HG02970 (cell line): ENCODE measurements at regions not wholly inside any gene's neighbourhood (a gene's known extent, or its start where the extent isn't known, plus 50 kb on each side); places are given as distances from the start of the nearest gene placed in this dataset.

Source experiments
- ATAC-seq: cut with Tn5 transposase; IDR thresholded peaks from one replicate; pipeline ENCODE4 v1.9.1; 2021; ENCODE audit warnings: mild to moderate bottlenecking, moderate library complexity, moderate number of reproducible peaks; ENCODE audit not compliant: unreplicated experiment, low FRiP score

- ATAC-seq = no peak
Observed at GRCh38 chr12:91618281-91618680, 435.7 kb upstream of the DCN start.

DNA sequence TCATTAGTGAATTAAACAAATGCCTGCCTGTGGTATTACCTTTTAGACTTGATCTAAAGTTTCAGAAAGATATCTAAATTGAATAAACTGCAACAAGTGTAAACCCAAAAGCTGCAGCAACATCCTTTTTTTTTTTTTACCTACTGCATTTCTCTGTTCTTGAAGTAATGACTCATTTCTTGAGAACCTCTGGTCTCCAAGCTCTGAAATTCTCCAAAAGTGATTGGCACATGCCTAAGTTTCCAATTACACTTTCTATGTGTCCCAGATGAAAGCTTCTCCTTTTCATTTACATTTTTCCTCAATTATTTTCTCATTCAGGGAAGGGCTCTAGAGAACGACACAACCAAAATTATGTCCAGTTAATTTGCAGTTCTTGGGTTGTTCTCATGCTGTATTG lies 435.2 kb upstream of the DCN start:
- ATAC-seq = no peak

- no peak for ATAC-seq
Observed at GRCh38 chr12:91616416-91616815, 433.8 kb upstream of the DCN start.

DNA sequence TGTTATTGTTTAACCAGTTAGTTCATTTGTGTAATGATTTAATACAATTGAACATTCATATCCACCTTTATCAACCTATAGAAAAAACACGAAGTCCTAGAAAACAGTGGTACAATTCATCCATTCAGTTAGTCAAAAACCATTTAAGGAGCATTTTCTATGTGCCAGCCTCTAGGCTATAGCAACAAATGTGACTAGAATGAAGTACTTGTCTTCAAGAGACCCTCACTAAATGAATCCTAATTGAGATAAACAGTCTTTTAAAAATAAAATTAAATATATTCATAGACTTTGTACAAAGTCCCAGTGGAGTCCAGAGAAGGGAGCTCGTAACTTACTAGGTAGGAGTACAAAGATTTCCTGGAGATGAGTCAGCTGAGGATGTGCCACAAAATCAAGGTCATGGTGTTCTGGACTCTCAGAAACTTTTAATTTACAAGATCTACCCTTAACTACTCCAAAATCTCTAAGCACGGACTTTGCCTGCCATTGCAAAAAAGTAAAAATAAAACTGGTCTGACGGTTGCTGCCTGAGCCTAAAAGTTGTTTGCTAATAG lies 430.7 kb upstream of the DCN start:
- ATAC-seq = no peak

DNA sequence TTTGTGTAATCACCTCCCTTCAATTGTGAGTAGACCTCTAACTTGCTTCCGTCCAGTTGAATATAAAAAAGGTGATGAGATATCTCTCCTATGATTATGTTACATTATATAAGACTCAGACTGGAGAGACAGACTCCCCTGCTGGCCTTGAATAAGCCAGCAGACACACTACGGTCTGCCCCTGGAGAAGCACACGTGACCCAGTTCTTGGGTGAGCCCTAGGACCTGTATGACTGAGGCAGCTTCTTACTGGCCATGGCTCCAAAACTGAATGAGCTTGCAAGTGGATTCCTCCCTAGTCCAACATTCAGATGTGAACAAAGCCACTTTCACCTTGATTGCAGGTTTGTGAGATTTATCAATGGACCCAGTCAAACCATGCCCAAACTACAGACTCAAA lies 427.9 kb upstream of the DCN start:
- ATAC-seq = no peak

- no peak for ATAC-seq
Observed at GRCh38 chr12:91609283-91609682, 426.7 kb upstream of the DCN start.

DNA sequence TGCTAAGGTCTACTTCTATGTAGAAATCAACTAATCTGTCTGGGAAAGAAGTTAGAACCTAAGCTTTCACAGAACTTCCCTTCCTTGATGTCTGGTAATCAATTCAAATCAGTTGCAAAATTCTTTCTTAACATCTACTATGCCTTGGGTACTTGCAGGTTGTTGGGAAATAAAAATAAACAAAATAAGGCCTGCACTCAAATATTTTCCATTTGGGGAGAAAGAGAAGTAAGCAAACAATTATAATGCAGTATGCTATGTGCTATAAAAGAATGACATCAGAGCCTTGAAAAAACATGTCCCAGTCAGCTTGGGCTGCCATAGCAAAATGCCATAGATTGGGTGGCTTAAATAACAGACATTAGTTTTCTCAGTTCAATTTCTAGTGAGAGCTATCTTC lies 425.9 kb upstream of the DCN start:
- no peak for ATAC-seq

DNA sequence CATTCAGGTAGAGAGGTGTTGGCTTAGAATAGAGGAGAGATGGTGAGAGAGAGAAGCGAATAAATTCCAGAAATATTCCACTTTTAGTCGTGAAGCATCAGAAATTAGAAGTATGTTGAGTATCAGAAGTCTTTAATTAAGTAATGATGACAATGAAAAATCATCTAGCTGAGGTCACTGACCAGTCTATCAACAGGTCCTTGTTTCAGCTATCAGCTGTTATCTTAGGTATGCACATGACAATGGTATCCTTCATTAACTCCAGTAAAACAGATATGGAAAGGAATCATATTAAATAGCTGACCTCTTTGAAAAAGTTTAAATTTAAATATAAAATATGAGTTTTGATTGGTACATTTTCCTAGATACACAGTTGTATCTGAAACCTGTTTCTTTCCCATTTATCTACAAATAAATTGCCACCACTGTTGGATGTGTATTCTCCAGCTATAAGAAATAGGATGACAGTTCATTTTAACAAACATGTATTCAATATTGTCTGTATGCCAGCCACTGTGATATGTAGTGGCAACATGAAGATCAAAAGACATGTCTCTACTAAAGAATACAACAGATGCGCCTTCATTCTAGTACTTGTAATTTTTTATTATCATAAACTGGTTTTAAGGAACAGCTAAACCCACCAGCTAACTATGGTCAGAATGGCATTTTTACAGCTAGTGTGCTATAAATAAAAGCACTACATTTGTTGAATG lies 424.2 kb upstream of the DCN start:
- no peak for ATAC-seq

- ATAC-seq = no peak
Observed at GRCh38 chr12:91604897-91605296, 422.3 kb upstream of the DCN start.

GRCh38 chr12:91603060-91603459 lies 420.4 kb upstream of the DCN start:
- ATAC-seq = no peak

DNA sequence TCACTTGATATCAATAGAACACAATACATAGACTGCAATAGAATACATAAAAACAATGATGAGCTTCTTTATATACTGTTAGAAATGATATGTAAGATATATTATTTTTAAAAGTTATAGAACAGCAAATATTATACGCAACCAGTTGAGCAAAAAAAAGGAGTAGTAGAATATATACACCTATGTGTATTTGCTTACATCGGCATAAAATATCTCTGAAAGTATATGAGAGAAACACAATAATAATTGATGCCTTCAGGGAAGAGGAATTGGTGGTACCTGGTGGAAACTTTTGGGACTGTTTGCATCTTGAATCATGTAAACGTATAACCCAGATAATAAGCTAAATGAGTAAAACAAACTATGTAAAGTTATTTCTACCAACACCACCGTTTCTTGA lies 418.4 kb upstream of the DCN start:
- no peak for ATAC-seq

DNA sequence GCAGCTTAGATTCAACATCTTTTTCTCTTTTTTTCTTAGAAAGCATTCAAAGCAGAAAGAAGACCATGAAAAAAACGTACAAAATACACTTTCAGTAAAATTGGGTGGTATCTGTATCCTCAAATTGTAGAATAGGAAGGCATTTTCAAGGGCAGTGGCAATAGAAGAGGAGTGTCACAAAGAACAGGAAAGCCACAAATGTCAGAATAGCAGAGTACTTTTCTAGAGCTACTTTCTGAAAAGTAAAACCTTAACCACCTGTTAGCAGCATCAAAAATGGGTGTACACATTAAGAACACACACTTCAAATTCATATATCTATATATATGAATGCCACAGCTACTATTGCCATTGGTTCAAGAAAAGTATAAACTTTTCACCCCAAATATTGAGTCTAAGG lies 412.1 kb upstream of the DCN start:
- ATAC-seq = no peak

DNA sequence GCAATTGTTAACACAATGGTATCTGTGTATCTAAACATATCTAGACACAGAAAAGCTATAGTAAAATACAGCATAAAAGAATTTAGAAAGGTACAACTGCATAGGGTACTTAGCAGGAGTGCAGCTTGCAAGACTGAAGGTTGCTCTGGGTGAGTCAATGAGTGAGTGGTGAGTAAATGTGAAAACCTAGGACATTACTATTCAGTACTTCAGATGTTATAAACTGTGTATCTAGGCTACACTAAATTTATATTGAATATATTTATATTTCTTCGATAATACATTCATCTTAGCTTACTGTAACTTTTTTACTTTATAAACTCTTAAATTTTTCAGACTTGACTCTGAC lies 409.0 kb upstream of the DCN start:
- ATAC-seq = no peak

DNA sequence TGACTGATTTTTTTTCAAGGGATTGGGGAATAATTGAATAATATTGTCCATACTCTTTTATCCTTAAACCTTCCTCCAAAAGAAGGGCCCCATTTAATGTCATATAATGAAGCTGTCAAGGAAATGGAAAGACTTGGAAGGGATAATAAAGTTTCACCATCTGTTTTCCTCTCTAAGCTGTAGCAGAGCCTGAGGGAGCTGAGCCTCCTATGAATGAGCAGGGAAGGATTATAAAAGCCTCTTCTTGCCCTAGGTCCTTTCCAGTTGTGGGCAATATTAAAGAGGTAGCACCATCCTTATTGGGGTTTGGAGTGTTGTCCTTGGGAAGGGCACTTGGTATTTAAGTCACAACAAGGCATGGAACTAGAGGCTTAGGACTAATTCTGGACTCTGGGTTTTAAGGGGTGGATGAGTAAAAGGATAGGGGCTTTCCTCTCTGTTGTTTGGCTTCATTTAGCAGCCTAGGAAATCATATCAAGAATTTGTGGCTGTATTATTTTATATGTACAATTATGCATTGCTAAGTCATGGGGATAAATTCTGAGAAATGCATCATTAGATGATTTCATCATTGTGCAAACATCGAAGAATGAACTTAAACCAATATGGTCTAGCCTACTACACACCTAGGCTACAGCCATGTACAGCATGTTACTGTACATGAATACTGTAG lies 408.5 kb upstream of the DCN start:
- no peak for ATAC-seq

GRCh38 chr12:91588874-91589454 lies 406.3 kb upstream of the DCN start:
- ATAC-seq = no peak

DNA sequence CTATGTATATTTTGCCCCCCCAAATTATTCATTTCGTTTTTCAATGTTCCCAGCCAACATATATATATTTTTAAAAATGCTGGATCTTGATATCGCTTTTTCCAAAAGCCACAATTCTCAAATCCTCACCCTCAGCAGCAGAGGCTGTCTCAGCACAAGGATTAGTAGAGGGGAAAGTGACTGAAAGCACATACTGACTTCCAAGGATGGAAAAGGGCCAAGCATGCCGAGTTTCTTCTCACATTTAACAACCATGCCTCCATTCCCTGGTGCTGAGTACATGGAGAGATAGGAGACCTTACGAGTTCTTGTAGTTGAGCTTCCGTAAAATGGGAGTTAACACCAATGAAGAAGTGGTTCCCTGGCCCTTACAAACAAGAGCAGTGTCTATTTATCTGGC lies 403.4 kb upstream of the DCN start:
- ATAC-seq = no peak

GRCh38 chr12:91582811-91583210 lies 400.2 kb upstream of the DCN start:
- ATAC-seq = no peak

GRCh38 chr12:91579516-91580263 lies 397.1 kb upstream of the DCN start:
- ATAC-seq = no peak

- ATAC-seq = no peak
Observed at GRCh38 chr12:91577586-91578539, 395.2 kb upstream of the DCN start.

GRCh38 chr12:91576432-91576831 lies 393.8 kb upstream of the DCN start:
- no peak for ATAC-seq
